ENCODE measurements at regions not wholly inside any gene's neighbourhood (a gene's known extent, or its start where the extent isn't known, plus 50 kb on each side); places are given as distances from the start of the nearest gene placed in this dataset.

DNA sequence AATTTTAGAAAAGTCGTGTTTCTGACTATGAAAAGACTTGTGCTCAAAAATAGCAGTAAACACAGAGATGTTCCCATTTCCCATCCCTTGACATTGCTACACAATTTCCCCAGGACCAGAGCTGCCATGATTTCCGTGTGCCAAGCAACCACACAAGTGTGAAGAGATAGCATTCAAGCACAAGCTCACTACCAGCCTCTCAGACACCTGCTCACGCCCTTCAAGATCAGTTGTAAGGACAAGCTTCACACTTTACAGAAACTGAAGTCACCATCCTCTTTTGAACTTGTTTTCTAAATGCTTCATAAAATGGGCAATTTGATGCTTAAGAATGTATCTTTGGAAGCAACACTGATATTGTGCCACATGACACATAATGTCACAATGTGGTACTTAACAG is 333.1 kb downstream of the CAAP1 start:
- no peak overlapping the region for H4K5ac ChIP-seq (ENCODE audit: insufficient read length, low read depth, low read length)
- H3K23ac ChIP-seq (ENCODE audit: insufficient read length) = no peak overlapping the region
- 88% methylated on average over 3 of the region's 3 CpGs; no CpG with 5 or more reads in 1 of the 2 experiments for WGBS, 2 experiments (ENCODE audit: extremely low coverage in 1 of 2, insufficient coverage in 1 of 2, insufficient read length in 1 of 2, insufficient replicate concordance in 2 of 2, low coverage in 1 of 2, low lambda C conversion rate in 2 of 2, missing lambda C conversion rate in 1 of 2)
- H2BK20ac ChIP-seq (ENCODE audit: low read length) = no peak overlapping the region
- ChIA-PET CTCF (ENCODE audit: partially characterized antibody) (interaction anchor here (0.6 kb wide), 1 partner anchor 47 kb away, joined by 3 read pairs; no protein-coding TSS in a partner anchor), POLR2A (ENCODE audit: partially characterized antibody) (no interaction called here)
- H2AK5ac ChIP-seq (ENCODE audit: low read depth, low read length) = no peak overlapping the region
- H2BK15ac ChIP-seq (ENCODE audit: low read length) = no peak overlapping the region
- H3K36me3 ChIP-seq (ENCODE audit: control insufficient read depth in 2 of 4, insufficient read depth in 4 of 4, low read length in 3 of 4) = no peaks in the 10 kb centered on the region
- no peak overlapping the region for H2BK12ac ChIP-seq (ENCODE audit: low read depth, low read length)
- H2BK120ac ChIP-seq (replicated peaks; ENCODE audit: low read depth, low read length) = no peak overlapping the region
- no peaks in the 10 kb centered on the region for H3K79me2 ChIP-seq (ENCODE audit: control insufficient read depth in 1 of 2, insufficient read depth in 2 of 2, low read length in 2 of 2)
- no peak overlapping the region for H3K4ac ChIP-seq (replicated peaks; ENCODE audit: insufficient read length, low read depth, low read length)
- FAIRE-seq (no peak), DNase-seq (ENCODE audit: low read depth in 1 of 2, low spot score in 2 of 2) (no peak)
- H4K8ac ChIP-seq (ENCODE audit: extremely low read depth, insufficient read depth, low read length) = no peak overlapping the region
- no peak overlapping the region for H3K56ac ChIP-seq (replicated peaks; ENCODE audit: insufficient read length, low read depth, low read length)
- H3K23me2 ChIP-seq (ENCODE audit: low read depth, low read length) = no peaks in the 10 kb centered on the region
- H3K14ac ChIP-seq (ENCODE audit: insufficient read length) = no peak overlapping the region
- no peaks in the 10 kb centered on the region for H3K9me3 ChIP-seq (ENCODE audit: insufficient read depth in 2 of 2, low read depth in 1 of 2, low read length in 1 of 2)
- no peaks in the 10 kb centered on the region for H3K79me1 ChIP-seq (ENCODE audit: low read depth, low read length)
- H3K9ac ChIP-seq (replicated peaks in 1 of 4; ENCODE audit: extremely low read depth in 1 of 4, low read depth in 3 of 4, low read length in 3 of 4) = no peak overlapping the region
- H3K27me3 ChIP-seq (replicated peaks in 1 of 4; ENCODE audit: control insufficient read depth in 3 of 4, extremely low read depth in 1 of 4, insufficient read depth in 3 of 4, low read length in 3 of 4) = no peaks in the 10 kb centered on the region
- H4K20me1 ChIP-seq (replicated peaks in 1 of 2; ENCODE audit: control insufficient read depth in 1 of 2, insufficient read depth in 2 of 2, low read length in 2 of 2) = no peaks in the 10 kb centered on the region
- H2AFZ ChIP-seq (ENCODE audit: low read length) = no peak overlapping the region
- no peaks in the 10 kb centered on the region for H3K4me1 ChIP-seq (replicated peaks in 1 of 4; ENCODE audit: control insufficient read depth in 3 of 4, insufficient read depth in 4 of 4, low read length in 3 of 4)
- no peak overlapping the region for H3K4me3 ChIP-seq (ENCODE audit: extremely low read depth in 1 of 4, insufficient read depth in 2 of 4, low read depth in 3 of 4, low read length in 4 of 4)
- H2BK5ac ChIP-seq (ENCODE audit: low read depth, low read length) = no peak overlapping the region
- H4K91ac ChIP-seq (replicated peaks; ENCODE audit: insufficient read length, low read length) = no peak overlapping the region
- H3K27ac ChIP-seq (ENCODE audit: low read depth, low read length) = no peak overlapping the region
- no peak overlapping the region for H3K18ac ChIP-seq (ENCODE audit: extremely low read depth, low read length)
- H3K4me2 ChIP-seq (ENCODE audit: insufficient read depth in 1 of 2, low read depth in 2 of 2, low read length in 2 of 2) = no peak overlapping the region
- no peak for TF ChIP-seq USF2 (IDR thresholded peaks at IDR 0.05; ENCODE audit: low read length)
- no peak for TF ChIP-seq KDM1A (IDR thresholded peaks at IDR 0.05; ENCODE audit: borderline replicate concordance, low read length)
- TF ChIP-seq ATF3 (IDR thresholded peaks at IDR 0.05; ENCODE audit: insufficient read depth, low read depth, low read length) = no peak
- no peak for TF ChIP-seq POU5F1 (IDR thresholded peaks at IDR 0.05; ENCODE audit: low read depth, low read length)
- TF ChIP-seq KDM4A (IDR thresholded peaks at IDR 0.05; ENCODE audit: low read depth, low read length, severe bottlenecking) = no peak
- TF ChIP-seq CHD1 (IDR thresholded peaks at IDR 0.05; ENCODE audit: low read depth, low read length) = no peak
- no peak for TF ChIP-seq EZH2 (IDR thresholded peaks at IDR 0.05; ENCODE audit: low read depth, low read length, severe bottlenecking)
- TF ChIP-seq NRF1 (IDR thresholded peaks at IDR 0.05; ENCODE audit: low read depth, low read length) = no peak
- no peak for TF ChIP-seq BRCA1 (IDR thresholded peaks at IDR 0.05; ENCODE audit: low read depth, low read length)
- TF ChIP-seq GTF2F1 (IDR thresholded peaks at IDR 0.05; ENCODE audit: borderline replicate concordance, low read depth, low read length) = no peak
- no peak for TF ChIP-seq SAP30 (IDR thresholded peaks at IDR 0.05; ENCODE audit: insufficient read depth, insufficient replicate concordance, low read length)
- TF ChIP-seq SP1 (IDR thresholded peaks at IDR 0.05; ENCODE audit: low read depth, low read length) = no peak
- no peak for TF ChIP-seq RXRA (IDR thresholded peaks at IDR 0.05; ENCODE audit: insufficient read depth, low read depth, low read length)
- no peak for TF ChIP-seq SRF (IDR thresholded peaks at IDR 0.05; ENCODE audit: low read depth, low read length)
